HUES64 (cell line): ENCODE measurements at regions not wholly inside any gene's neighbourhood (a gene's known extent, or its start where the extent isn't known, plus 50 kb on each side); places are given as distances from the start of the nearest gene placed in this dataset.

Source experiments
- H3K27ac ChIP-seq: 2 replicates; pipeline ENCODE4 v1.7.0; 2013; ENCODE audit warnings: low read depth, low read length, inconsistent platforms
- H3K27me3 ChIP-seq: 2 replicates; pipeline ENCODE4 v1.6.1; 2013; ENCODE audit warnings: mild to moderate bottlenecking, low read length; ENCODE audit not compliant: insufficient read depth
- H3K36me3 ChIP-seq: 2 replicates; pipeline ENCODE4 v1.6.1; 2013; ENCODE audit warnings: mild to moderate bottlenecking, low read length; ENCODE audit not compliant: insufficient read depth
- H3K4me1 ChIP-seq: 2 replicates; pipeline ENCODE4 v1.6.1; 2013; ENCODE audit warnings: mild to moderate bottlenecking, low read length, moderate library complexity; ENCODE audit not compliant: insufficient read depth
- H3K4me3 ChIP-seq: 2 replicates; pipeline ENCODE4 v1.5.1; 2013; ENCODE audit warnings: mild to moderate bottlenecking, low read length, moderate library complexity
- H3K9ac ChIP-seq: 2 replicates; pipeline ENCODE4 v1.6.1; 2013; ENCODE audit warnings: mild to moderate bottlenecking, low read depth, low read length
- H3K9me3 ChIP-seq: 2 replicates; pipeline ENCODE4 v1.6.1; 2013; ENCODE audit warnings: low read depth, low read length; ENCODE audit not compliant: insufficient read depth
- WGBS: fragments of 150-250, 120-280 bp; methylation state at CpG from one replicate; pipeline ENCODE4 v1.1.7; 2013; ENCODE audit warnings: missing lambda C conversion rate; 5-methylcytosine and 5-hydroxymethylcytosine counted together

- 91% methylated on average over 11 of the region's 11 CpGs for WGBS
- no peaks in the 10 kb centered on the region for H3K36me3 ChIP-seq
- H3K27ac ChIP-seq = no peak overlapping the region
- H3K9ac ChIP-seq = no peak overlapping the region
- peaks cover 40% of the 10 kb centered on the region for H3K4me1 ChIP-seq
- H3K27me3 ChIP-seq = no peaks in the 10 kb centered on the region
- H3K9me3 ChIP-seq = no peaks in the 10 kb centered on the region
- no peak overlapping the region for H3K4me3 ChIP-seq
Measured at GRCh38 chr18:10400534-10401307, 53.7 kb upstream of the APCDD1 start.

GRCh38 chr18:10401521-10401920, 52.9 kb upstream of the APCDD1 start:
- H3K9me3 ChIP-seq = no peaks in the 10 kb centered on the region
- no peak overlapping the region for H3K4me3 ChIP-seq
- H3K9ac ChIP-seq = no peak overlapping the region
- H3K27ac ChIP-seq = no peak overlapping the region
- 22% methylated on average over 3 of the region's 5 CpGs for WGBS
- H3K36me3 ChIP-seq = no peaks in the 10 kb centered on the region
- peaks cover 48% of the 10 kb centered on the region for H3K4me1 ChIP-seq
- no peaks in the 10 kb centered on the region for H3K27me3 ChIP-seq

- Histone ChIP-seq H3K4me1 (peaks cover 52% of the 10 kb centered on the region), H3K4me3 (no peak overlapping the region), H3K9ac (no peak overlapping the region), H3K27ac (no peak overlapping the region), H3K27me3 (no peaks in the 10 kb centered on the region), H3K36me3 (no peaks in the 10 kb centered on the region), H3K9me3 (no peaks in the 10 kb centered on the region)
- 89% methylated on average over 5 of the region's 6 CpGs for WGBS
Measured at GRCh38 chr18:10401930-10402329, 52.5 kb upstream of the APCDD1 start.

GRCh38 chr18:10402871-10403559, 51.4 kb upstream of the APCDD1 start:
- no peak overlapping the region for H3K4me3 ChIP-seq
- H3K36me3 ChIP-seq = no peaks in the 10 kb centered on the region
- no peaks in the 10 kb centered on the region for H3K9me3 ChIP-seq
- H3K9ac ChIP-seq = no peak overlapping the region
- WGBS = 87% methylated on average over 7 of the region's 8 CpGs
- H3K27ac ChIP-seq = no peak overlapping the region
- no peaks in the 10 kb centered on the region for H3K27me3 ChIP-seq
- H3K4me1 ChIP-seq = peaks cover 55% of the 10 kb centered on the region

- no peak overlapping the region for H3K9ac ChIP-seq
- H3K9me3 ChIP-seq = no peaks in the 10 kb centered on the region
- peaks cover 49% of the 10 kb centered on the region for H3K4me1 ChIP-seq
- no peak overlapping the region for H3K27ac ChIP-seq
- H3K4me3 ChIP-seq = no peak overlapping the region
- no peaks in the 10 kb centered on the region for H3K36me3 ChIP-seq
- 88% methylated on average over 11 of the region's 11 CpGs for WGBS
- H3K27me3 ChIP-seq = no peaks in the 10 kb centered on the region
Measured at GRCh38 chr18:10403708-10404107, 50.7 kb upstream of the APCDD1 start.

- H3K27me3 ChIP-seq = no peaks in the 10 kb centered on the region
- H3K9ac ChIP-seq = no peak overlapping the region
- WGBS = 81% methylated on average over 9 of the region's 9 CpGs
- H3K27ac ChIP-seq = no peak overlapping the region
- H3K9me3 ChIP-seq = no peaks in the 10 kb centered on the region
- no peak overlapping the region for H3K4me3 ChIP-seq
- H3K4me1 ChIP-seq = peaks cover 47% of the 10 kb centered on the region
- no peaks in the 10 kb centered on the region for H3K36me3 ChIP-seq
Measured at GRCh38 chr18:10404168-10404567, 50.3 kb upstream of the APCDD1 start.
